SJSA1 (cell line): ENCODE measurements at regions not wholly inside any gene's neighbourhood (a gene's known extent, or its start where the extent isn't known, plus 50 kb on each side); places are given as distances from the start of the nearest gene placed in this dataset.

Experiments used
- DNase-seq, 2 experiments: peaks; one replicate each; pipeline ENCODE4 v3.0.0-alpha.2; 2015 to 2020; ENCODE audit warnings: low spot score in 2 of 2, low read depth in 1 of 2
- H3K27ac ChIP-seq: fragments of 250-450 bp; sonication (Bioruptor Pico); 2 replicates; pipeline ENCODE4 v1.5.1; 2020; ENCODE audit warnings: mild to moderate bottlenecking, moderate library complexity
- H3K27me3 ChIP-seq: fragments of 250-450 bp; sonication (Bioruptor Pico); replicated peaks from 2 replicates; pipeline ENCODE4 v1.5.1; 2020; ENCODE audit warnings: mild to moderate bottlenecking, moderate library complexity
- H3K36me3 ChIP-seq: fragments of 250-450 bp; sonication (Bioruptor Pico); 2 replicates; pipeline ENCODE4 v1.5.1; 2020; ENCODE audit warnings: mild to moderate bottlenecking
- H3K4me1 ChIP-seq: fragments of 250-450 bp; sonication (Bioruptor Pico); replicated peaks from 2 replicates; pipeline ENCODE4 v1.6.1; 2021; ENCODE audit warnings: mild to moderate bottlenecking
- H3K4me3 ChIP-seq: fragments of 250-450 bp; sonication (Bioruptor Pico); 2 replicates; pipeline ENCODE4 v1.5.1; 2020; ENCODE audit warnings: mild to moderate bottlenecking
- H3K9me3 ChIP-seq: fragments of 250-450 bp; sonication (Bioruptor Pico); replicated peaks from 2 replicates; pipeline ENCODE4 v1.5.1; 2020; ENCODE audit warnings: mild to moderate bottlenecking

DNA sequence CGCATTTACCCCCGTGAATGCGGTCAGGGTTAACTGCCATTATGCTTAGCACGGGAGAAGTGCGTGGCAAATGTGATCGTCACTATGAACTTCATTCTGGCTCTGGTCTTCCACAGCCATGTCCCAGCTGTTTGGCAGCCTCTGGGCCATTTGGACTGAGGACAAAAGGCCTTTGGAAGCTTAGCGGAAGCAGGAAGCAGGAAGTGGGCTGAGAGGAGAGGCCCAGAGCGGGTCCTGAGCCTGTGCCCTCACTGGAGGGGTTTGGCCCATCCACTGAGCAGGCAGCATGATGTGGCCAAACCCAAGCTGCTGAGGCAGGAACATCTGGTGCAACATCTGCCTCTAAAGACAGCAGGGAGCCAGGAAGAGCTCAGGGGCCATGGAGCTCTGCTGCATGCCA is 345.9 kb downstream of the C16orf95 start:
- H3K27me3 ChIP-seq = no peaks in the 10 kb centered on the region
- no peaks in the 10 kb centered on the region for H3K36me3 ChIP-seq
- H3K4me3 ChIP-seq = no peak overlapping the region
- no peak for DNase-seq
- H3K9me3 ChIP-seq = no peaks in the 10 kb centered on the region; the same call in 1 of the 2 replicates
- peaks cover 13% of the 10 kb centered on the region for H3K4me1 ChIP-seq
- H3K27ac ChIP-seq = no peak overlapping the region

GRCh38 chr16:86974120-86974519 is 343.1 kb downstream of the C16orf95 start:
- H3K4me1 ChIP-seq = peaks cover 14% of the 10 kb centered on the region
- DNase-seq = no peak

GRCh38 chr16:86975445-86975844 is 341.7 kb downstream of the C16orf95 start:
- Histone ChIP-seq H3K36me3 (no peaks in the 10 kb centered on the region), H3K27ac (no peak overlapping the region), H3K9me3 (no peaks in the 10 kb centered on the region; the same call in 1 of the 2 replicates), H3K27me3 (no peaks in the 10 kb centered on the region), H3K4me1 (peaks cover 14% of the 10 kb centered on the region), H3K4me3 (no peak overlapping the region)
- DNase-seq = peak; percentile 83 to 89

More at GRCh38 chr16:86974120-86974519, 343.1 kb downstream of the C16orf95 start:
- Histone ChIP-seq H3K4me3 (no peak overlapping the region), H3K36me3 (no peaks in the 10 kb centered on the region), H3K27me3 (no peaks in the 10 kb centered on the region), H3K27ac (no peak overlapping the region), H3K9me3 (no peaks in the 10 kb centered on the region; the same call in 1 of the 2 replicates)

DNA sequence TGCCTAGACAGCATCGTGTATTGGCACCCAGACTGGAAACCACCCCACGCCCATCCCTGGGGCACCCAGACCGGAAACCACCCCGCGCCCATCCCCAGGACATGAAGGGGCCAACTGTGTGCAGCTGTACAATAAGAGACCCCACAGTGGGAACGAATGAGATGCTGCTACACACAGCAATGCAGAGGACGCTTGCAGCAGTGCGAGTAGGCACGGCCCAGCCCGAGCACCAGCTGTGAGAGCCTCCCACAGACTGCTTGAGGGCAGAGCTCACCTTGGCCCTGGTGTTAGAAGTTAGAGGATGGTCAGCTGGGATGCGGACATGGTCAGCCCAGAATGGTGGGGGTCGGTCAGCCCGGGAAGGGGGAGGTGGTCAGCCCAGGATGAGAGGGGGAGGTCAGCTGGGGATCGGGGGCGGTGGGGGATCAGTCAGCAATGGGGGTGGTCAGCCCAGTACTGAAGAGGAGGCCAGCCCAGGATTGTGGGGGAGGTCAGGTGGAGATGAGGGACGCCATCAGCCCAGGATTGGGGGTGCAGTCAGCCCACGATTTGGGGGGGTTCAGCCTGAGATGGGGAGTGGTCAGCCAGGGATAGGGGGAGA is 340.0 kb downstream of the C16orf95 start:
- Histone ChIP-seq H3K27me3 (no peaks in the 10 kb centered on the region), H3K9me3 (no peaks in the 10 kb centered on the region; the same call in 1 of the 2 replicates), H3K4me1 (peaks cover 14% of the 10 kb centered on the region), H3K27ac (no peak overlapping the region), H3K4me3 (no peak overlapping the region), H3K36me3 (no peaks in the 10 kb centered on the region)
- DNase-seq = no peak

DNA sequence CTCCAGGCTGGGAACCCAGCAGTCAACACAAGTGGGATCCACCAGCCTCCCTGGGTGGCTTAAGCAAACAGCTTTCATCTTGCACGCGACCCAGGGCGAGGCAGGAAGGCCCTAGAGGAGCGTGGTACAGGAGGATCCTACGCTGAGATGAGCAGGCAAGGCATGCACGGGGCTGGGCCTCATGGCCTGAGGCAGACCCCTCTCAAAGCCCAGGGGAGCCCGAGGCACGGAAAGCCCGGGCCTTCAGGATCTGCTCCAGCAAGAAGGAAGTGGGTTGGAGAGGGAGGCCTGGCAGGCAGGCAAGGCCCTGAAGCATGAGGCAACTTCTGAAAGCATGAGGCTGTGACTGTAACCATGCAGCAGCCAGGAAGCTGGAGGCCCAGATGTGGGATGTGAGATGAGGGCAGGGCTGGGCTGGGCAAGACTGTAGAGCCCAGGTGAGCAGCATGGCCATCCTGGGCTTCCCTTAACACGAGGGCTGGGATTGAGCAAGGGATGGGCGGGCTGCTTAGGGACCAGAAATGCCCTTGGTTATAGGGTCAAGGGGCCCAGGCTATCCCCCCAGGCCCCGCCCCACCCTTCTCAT is 338.7 kb downstream of the C16orf95 start:
- Histone ChIP-seq H3K4me1 (peaks cover 14% of the 10 kb centered on the region), H3K9me3 (no peaks in the 10 kb centered on the region; the same call in 1 of the 2 replicates), H3K27me3 (no peaks in the 10 kb centered on the region), H3K36me3 (no peaks in the 10 kb centered on the region), H3K4me3 (no peak overlapping the region), H3K27ac (no peak overlapping the region)
- DNase-seq = no peak

- H3K9me3 ChIP-seq = no peaks in the 10 kb centered on the region; the same call in 1 of the 2 replicates
- H3K4me1 ChIP-seq = peaks cover 14% of the 10 kb centered on the region
- no peak for DNase-seq
- no peak overlapping the region for H3K4me3 ChIP-seq
- H3K36me3 ChIP-seq = no peaks in the 10 kb centered on the region
- H3K27me3 ChIP-seq = no peaks in the 10 kb centered on the region
- H3K27ac ChIP-seq = no peak overlapping the region
Measured at GRCh38 chr16:86979061-86979460, 338.1 kb downstream of the C16orf95 start.

- H3K9me3 ChIP-seq = no peaks in the 10 kb centered on the region
- no peaks in the 10 kb centered on the region for H3K36me3 ChIP-seq
- H3K27ac ChIP-seq = no peak overlapping the region
- H3K4me1 ChIP-seq = peaks cover 13% of the 10 kb centered on the region
- DNase-seq = no peak
- H3K27me3 ChIP-seq = no peaks in the 10 kb centered on the region
- no peak overlapping the region for H3K4me3 ChIP-seq
Measured at GRCh38 chr16:86979984-86980553, 337.1 kb downstream of the C16orf95 start.

GRCh38 chr16:86980644-86981043 is 336.5 kb downstream of the C16orf95 start:
- H3K9me3 ChIP-seq = no peaks in the 10 kb centered on the region
- H3K27me3 ChIP-seq = no peaks in the 10 kb centered on the region
- peaks cover 7% of the 10 kb centered on the region for H3K4me1 ChIP-seq
- no peaks in the 10 kb centered on the region for H3K36me3 ChIP-seq
- no peak overlapping the region for H3K4me3 ChIP-seq
- no peak overlapping the region for H3K27ac ChIP-seq
- DNase-seq = no peak

GRCh38 chr16:86982347-86982596 is 334.9 kb downstream of the C16orf95 start:
- H3K9me3 ChIP-seq = no peaks in the 10 kb centered on the region
- H3K27me3 ChIP-seq = no peaks in the 10 kb centered on the region

DNA sequence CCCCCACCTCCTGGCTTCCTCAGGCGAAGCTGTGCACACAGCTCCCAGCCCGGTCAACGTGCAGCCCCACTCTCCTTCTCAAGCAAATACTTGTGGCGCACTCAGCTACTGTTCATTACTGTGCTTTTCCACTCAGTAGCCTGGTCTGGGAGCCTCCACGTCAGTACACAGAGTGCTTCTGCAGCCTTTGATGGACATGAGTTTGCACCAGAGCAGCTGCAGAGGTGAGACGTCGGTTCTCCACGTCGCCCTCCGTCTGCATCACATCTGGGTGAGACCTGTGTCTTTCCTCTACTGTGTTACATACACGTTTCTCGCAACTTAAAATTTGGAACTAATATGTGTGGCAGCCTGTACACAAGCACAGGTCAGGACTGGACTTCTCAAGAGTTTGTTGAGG is 334.3 kb downstream of the C16orf95 start:
- H3K27me3 ChIP-seq = no peaks in the 10 kb centered on the region
- H3K27ac ChIP-seq = no peak overlapping the region
- H3K4me3 ChIP-seq = no peak overlapping the region

More at GRCh38 chr16:86982347-86982596, 334.9 kb downstream of the C16orf95 start:
- DNase-seq = no peak
- no peaks in the 10 kb centered on the region for H3K36me3 ChIP-seq
- no peak overlapping the region for H3K27ac ChIP-seq
- no peaks in the 10 kb centered on the region for H3K4me1 ChIP-seq
- no peak overlapping the region for H3K4me3 ChIP-seq

DNA sequence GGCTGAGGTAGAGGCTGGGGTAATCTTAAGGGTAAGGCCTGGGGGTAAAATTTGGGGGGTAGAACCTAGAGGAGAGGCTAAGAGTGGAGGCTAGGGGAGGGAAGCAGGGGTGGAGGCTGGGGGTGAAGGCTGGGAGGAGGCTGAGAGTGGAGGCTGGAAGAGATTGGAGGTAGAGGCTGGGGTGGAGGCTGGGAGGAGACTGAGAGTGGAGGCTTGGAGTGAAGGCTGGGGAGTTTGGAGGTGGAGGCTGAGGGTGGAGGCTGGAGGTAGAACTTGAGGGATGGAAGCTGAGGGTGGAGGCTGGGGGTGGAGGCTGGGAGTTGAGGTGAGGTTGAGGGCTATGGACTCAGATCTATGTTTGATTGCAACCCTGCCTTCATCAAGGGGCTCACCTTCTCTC is 333.6 kb downstream of the C16orf95 start:
- H3K9me3 ChIP-seq = no peaks in the 10 kb centered on the region
- no peaks in the 10 kb centered on the region for H3K36me3 ChIP-seq
- no peaks in the 10 kb centered on the region for H3K4me1 ChIP-seq
- DNase-seq = no peak
- H3K27me3 ChIP-seq = no peaks in the 10 kb centered on the region
- no peak overlapping the region for H3K27ac ChIP-seq
- no peak overlapping the region for H3K4me3 ChIP-seq

More for the DNA sequence above, 334.3 kb downstream of the C16orf95 start:
- DNase-seq = no peak
- no peaks in the 10 kb centered on the region for H3K4me1 ChIP-seq
- H3K9me3 ChIP-seq = no peaks in the 10 kb centered on the region
- H3K36me3 ChIP-seq = no peaks in the 10 kb centered on the region

DNA sequence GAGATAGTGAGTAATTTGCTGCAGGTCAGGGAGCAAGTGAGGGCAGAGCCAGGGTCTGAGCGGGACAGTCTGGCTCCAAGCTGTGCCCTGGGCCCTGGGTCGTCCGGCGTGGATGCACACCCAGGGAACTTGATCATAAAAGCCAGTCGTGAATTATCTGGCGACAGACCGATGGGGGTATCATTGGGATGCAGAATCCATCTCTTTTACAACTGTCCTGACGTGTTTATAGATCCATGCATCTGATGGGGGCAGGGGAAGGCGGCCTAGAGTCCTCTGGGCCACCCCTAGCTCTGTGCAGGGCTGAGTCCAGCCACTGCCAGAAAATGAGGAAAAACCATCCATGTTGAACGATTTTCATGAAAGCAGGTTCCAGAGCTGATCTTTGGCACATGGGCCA is 332.8 kb downstream of the C16orf95 start:
- Histone ChIP-seq H3K4me3 (no peak overlapping the region), H3K4me1 (no peaks in the 10 kb centered on the region), H3K9me3 (no peaks in the 10 kb centered on the region), H3K27me3 (no peaks in the 10 kb centered on the region), H3K36me3 (no peaks in the 10 kb centered on the region), H3K27ac (no peak overlapping the region)
- DNase-seq = no peak

- Histone ChIP-seq H3K27me3 (no peaks in the 10 kb centered on the region), H3K4me3 (no peak overlapping the region), H3K9me3 (no peaks in the 10 kb centered on the region), H3K36me3 (no peaks in the 10 kb centered on the region), H3K4me1 (no peaks in the 10 kb centered on the region), H3K27ac (no peak overlapping the region)
- no peak for DNase-seq
Measured at GRCh38 chr16:86984991-86985647, 332.1 kb downstream of the C16orf95 start.

- no peak for DNase-seq
- Histone ChIP-seq H3K27ac (no peak overlapping the region), H3K9me3 (no peaks in the 10 kb centered on the region), H3K27me3 (no peaks in the 10 kb centered on the region), H3K36me3 (no peaks in the 10 kb centered on the region), H3K4me1 (no peaks in the 10 kb centered on the region), H3K4me3 (no peak overlapping the region)
Measured at GRCh38 chr16:86985648-86986015, 331.6 kb downstream of the C16orf95 start.
